GM12878 (cell line): ENCODE measurements at regions not wholly inside any gene's neighbourhood (a gene's known extent, or its start where the extent isn't known, plus 50 kb on each side); places are given as distances from the start of the nearest gene placed in this dataset.

Experiments
- ATAC-seq: fragments of 200-7000 bp; cut with Tn5 transposase; 3 replicates; pipeline ENCODE4 v1.9.1; 2020; ENCODE audit warnings: mild to moderate bottlenecking, moderate library complexity
- BruUV-seq: library from RNA; stranded (reverse); fragments of 400-500 nt; replicated peaks from 2 replicates; lab custom pipeline; 2021; lab: Mats Ljungman, UMichigan
- CTCF ChIA-PET: fragments of 300-600 bp; sonication (Branson Sonifier 250); formaldehyde crosslinking; extraction: SDS; loops from one replicate; lab custom pipeline; 2021; ENCODE audit warnings: inconsistent platforms; lab: Yijun Ruan, JAX
- POLR2A ChIA-PET: fragments of 350-600 bp; formaldehyde crosslinking; extraction: SDS; loops from one replicate; lab custom pipeline; 2021; ENCODE audit warnings: inconsistent platforms; lab: Charles Lee
- RAD21 ChIA-PET: fragments of 300-600 bp; sonication (Branson Sonifier 250); formaldehyde crosslinking; loops from one replicate; lab custom pipeline; 2023; ENCODE audit warnings: antibody characterized with exemption; ENCODE audit not compliant: unreplicated experiment; lab: Charles Lee
- SMC1A ChIA-PET: fragments of 300-600 bp; sonication (Branson Sonifier 250); formaldehyde crosslinking; loops from one replicate; lab custom pipeline; 2023; ENCODE audit not compliant: unreplicated experiment, uncharacterized antibody; lab: Charles Lee
- DNase-seq: peaks from one replicate; pipeline ENCODE4 v3.0.0-alpha.2; 2011; ENCODE audit warnings: low read depth, low spot score
- FAIRE-seq: peaks from 3 replicates; lab custom pipeline; 2011; peaks lifted over from hg19 to GRCh38; lab: Jason Lieb, UNC
- H2AFZ ChIP-seq: 2 replicates; pipeline ENCODE4 v1.6.0; 2011; ENCODE audit warnings: low read depth, low read length, control low read depth; ENCODE audit not compliant: control insufficient read depth
- H3K27ac ChIP-seq: 2 replicates; pipeline ENCODE4 v1.5.1; 2011; ENCODE audit warnings: control low read depth; ENCODE audit not compliant: control insufficient read depth, insufficient read depth
- H3K27me3 ChIP-seq, 2 experiments: replicated peaks in 1 of 2; 2 replicates each; pipeline versions ENCODE4 v1.6.0 to v1.6.1; 2011; ENCODE audit warnings: low read length in 1 of 2; ENCODE audit not compliant: control insufficient read depth in 2 of 2, insufficient read depth in 2 of 2
- H3K36me3 ChIP-seq, 2 experiments: 2 replicates each; pipeline ENCODE4 v1.5.1; 2011; ENCODE audit warnings: low read length in 1 of 2; ENCODE audit not compliant: control insufficient read depth in 2 of 2, insufficient read depth in 2 of 2
- H3K4me1 ChIP-seq: 2 replicates; pipeline ENCODE4 v1.6.1; 2011; ENCODE audit warnings: mild to moderate bottlenecking, low read length, moderate library complexity, mixed read lengths; ENCODE audit not compliant: control insufficient read depth, insufficient read depth
- H3K4me2 ChIP-seq: 2 replicates; pipeline ENCODE4 v1.6.0; 2011; ENCODE audit warnings: control low read depth; ENCODE audit not compliant: control insufficient read depth, insufficient read depth
- H3K4me3 ChIP-seq: fragments of 200-600 bp; sonication (generic); 2 replicates; pipeline ENCODE4 v1.5.1; 2016
- H3K79me2 ChIP-seq: 2 replicates; pipeline ENCODE4 v1.6.0; 2011; ENCODE audit warnings: low read length; ENCODE audit not compliant: control insufficient read depth, insufficient read depth
- H3K9ac ChIP-seq: 2 replicates; pipeline ENCODE4 v1.8.0; 2011; ENCODE audit warnings: low read length, control low read depth, mixed read lengths; ENCODE audit not compliant: control insufficient read depth, insufficient read depth
- H3K9me3 ChIP-seq: replicated peaks from 3 replicates; pipeline ENCODE4 v1.5.1; 2011; ENCODE audit warnings: mild to moderate bottlenecking, low read length; ENCODE audit not compliant: control insufficient read depth, insufficient read depth
- H4K20me1 ChIP-seq: 2 replicates; pipeline ENCODE4 v1.6.0; 2011; ENCODE audit not compliant: control insufficient read depth, insufficient read depth
- BCL11A ChIP-seq: IDR thresholded peaks from 2 replicates; pipeline ENCODE4 v1.6.1; 2011; ENCODE audit warnings: low read depth, low read length
- CBX3 ChIP-seq: fragments of 200-600 bp; sonication (generic); IDR thresholded peaks from 2 replicates; pipeline ENCODE4 v1.6.1; 2016; ENCODE audit warnings: low read depth, borderline replicate concordance
- DPF2 ChIP-seq: fragments of 450-650 bp; IDR thresholded peaks from 2 replicates; pipeline ENCODE4 v1.6.1; 2017; ENCODE audit warnings: mild to moderate bottlenecking
- KDM1A ChIP-seq: fragments of 200-600 bp; sonication (generic); IDR thresholded peaks from 2 replicates; pipeline ENCODE4 v1.6.1; 2016; ENCODE audit warnings: borderline replicate concordance
- RBBP5 ChIP-seq: fragments of 200-600 bp; sonication (generic); conservative IDR thresholded peaks from 2 replicates; pipeline ENCODE4 v1.6.1; 2016
- ZNF622 ChIP-seq: fragments of 450-650 bp; IDR thresholded peaks from 2 replicates; pipeline ENCODE4 v1.6.1; 2017; ENCODE audit warnings: mild to moderate bottlenecking, inconsistent platforms
- WGBS: methylation state at CpG from one replicate; pipeline ENCODE4 v1.1.6; 2016; ENCODE audit warnings: low lambda C conversion rate; ENCODE audit not compliant: insufficient replicate concordance, insufficient coverage; ENCODE audit errors: missing lambda C conversion rate; 5-methylcytosine and 5-hydroxymethylcytosine counted together
- in situ Hi-C: fragments of 300-500 bp; cut with MboI; formaldehyde crosslinking; loops from 9 replicates; pipeline ENCODE4 v1.14.3; 2018; ENCODE audit warnings: mixed read lengths
- intact Hi-C: fragments of 100-400 bp; cut with micrococcal nuclease; formaldehyde crosslinking; loops from one replicate; pipeline ENCODE4 v1.14.2; 2022; ENCODE audit not compliant: unreplicated experiment

GRCh38 chr3:22632536-22632935 lies 570.6 kb upstream of the UBE2E2 start:
- TF ChIP-seq KDM1A (no peak), CBX3 (no peak)
- TF ChIP-seq, all 136 proteins: peak for 0
- no peak overlapping the region for H2AFZ ChIP-seq
- H3K4me1 ChIP-seq: no peaks in the 10 kb centered on the region
- H3K27ac ChIP-seq: no peak overlapping the region
- no TSS peak for BruUV-seq
- intact Hi-C loops: no loop called here
- ChIA-PET SMC1A (no interaction called here), RAD21 (no interaction called here), CTCF (interaction anchor here (1.2 kb wide), 1 partner anchor 10 kb away, joined by 4 read pairs; no protein-coding TSS in a partner anchor), POLR2A (no interaction called here)
- H3K4me3 ChIP-seq: no peak overlapping the region
- 30% methylated on average over 3 of the region's 3 CpGs for WGBS
- in situ Hi-C loops: no loop called here
- H3K4me2 ChIP-seq: no peak overlapping the region
- no peaks in the 10 kb centered on the region for H3K27me3 ChIP-seq
- no peaks in the 10 kb centered on the region for H3K36me3 ChIP-seq
- no peak overlapping the region for H3K9ac ChIP-seq
- DNase-seq (no peak), ATAC-seq (no peak), FAIRE-seq (no peak)
- no peaks in the 10 kb centered on the region for H4K20me1 ChIP-seq
- no peaks in the 10 kb centered on the region for H3K79me2 ChIP-seq
- H3K9me3 ChIP-seq: no peaks in the 10 kb centered on the region

DNA sequence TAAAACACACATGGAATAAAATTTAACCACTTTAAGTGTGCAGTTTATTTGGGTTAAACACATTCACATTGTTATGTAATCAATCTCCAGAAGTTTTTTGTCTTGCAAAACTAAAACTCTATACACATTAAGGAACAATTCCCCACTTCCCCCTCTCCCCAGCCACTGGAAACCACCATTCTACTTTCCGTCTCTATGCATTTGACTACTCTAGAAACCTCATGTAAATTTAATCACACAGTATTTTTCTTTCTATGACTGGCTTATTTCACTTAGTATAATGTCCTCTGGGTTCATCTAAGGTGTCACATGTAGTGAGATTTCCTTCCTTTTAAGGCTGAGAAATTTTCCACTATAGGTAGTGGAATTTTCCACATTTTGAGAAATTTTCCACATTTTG lies 568.7 kb upstream of the UBE2E2 start:
- TF ChIP-seq BCL11A (no peak), ZNF622 (no peak), RBBP5 (no peak), DPF2 (no peak)
- in situ Hi-C loops: no loop called here
- RAD21 ChIA-PET: interaction anchor here (1.4 kb wide), 1 partner anchor 8 kb away, joined by 3 read pairs; no protein-coding TSS in a partner anchor
- Histone ChIP-seq H3K9ac (no peak overlapping the region), H3K79me2 (no peaks in the 10 kb centered on the region), H3K4me3 (no peak overlapping the region), H3K4me2 (no peak overlapping the region), H3K36me3 (no peaks in the 10 kb centered on the region), H2AFZ (no peak overlapping the region), H3K27me3 (no peaks in the 10 kb centered on the region), H3K4me1 (no peaks in the 10 kb centered on the region), H3K27ac (no peak overlapping the region), H4K20me1 (no peaks in the 10 kb centered on the region), H3K9me3 (no peaks in the 10 kb centered on the region)
- FAIRE-seq: no peak
- POLR2A ChIA-PET: no interaction called here
- no peak for ATAC-seq
- CTCF ChIA-PET: no interaction called here
- DNase-seq: no peak
- intact Hi-C loops: no loop called here
- BruUV-seq: no TSS peak
- 0% methylated on average over 1 of the region's 1 CpG for WGBS
- SMC1A ChIA-PET: interaction anchor here (1.4 kb wide), 1 partner anchor 16 kb away, joined by 5 read pairs; no protein-coding TSS in a partner anchor
